GM19468 (cell line): ENCODE measurements at regions not wholly inside any gene's neighbourhood (a gene's known extent, or its start where the extent isn't known, plus 50 kb on each side); places are given as distances from the start of the nearest gene placed in this dataset.
"Not testable (repeated sequence)": the region's sequence is repeated elsewhere in the genome, so short reads cannot be mapped to it uniquely, and the experiment has no call there.

Experiments
- ATAC-seq: cut with Tn5 transposase; IDR thresholded peaks from one replicate; pipeline ENCODE4 v1.9.1; 2021; ENCODE audit warnings: mild to moderate bottlenecking, moderate library complexity, moderate number of reproducible peaks; ENCODE audit not compliant: unreplicated experiment; ENCODE audit errors: extremely low read depth

- ATAC-seq, result no peak
Observed at GRCh38 chr6:137545073-137545472, 50.9 kb upstream of the OLIG3 start.

DNA sequence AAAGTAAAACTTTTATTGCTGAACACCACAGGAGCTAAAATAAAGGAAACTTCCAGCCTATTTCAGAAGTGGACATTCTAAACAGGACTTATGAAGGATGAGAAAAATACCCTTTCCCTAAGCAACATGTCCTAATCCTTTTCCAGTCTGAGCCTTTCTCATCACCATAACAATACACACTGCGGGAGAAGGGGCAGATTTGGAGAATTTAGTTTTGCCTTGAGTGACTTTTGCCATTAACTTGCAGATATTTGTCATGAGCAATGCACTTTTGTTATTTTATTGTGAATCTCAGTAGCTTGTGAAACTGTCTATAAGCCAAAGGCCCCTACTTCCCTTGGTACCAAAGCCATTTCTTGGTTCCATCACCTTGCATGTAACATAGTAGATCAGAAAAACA lies 53.0 kb upstream of the OLIG3 start:
- no peak for ATAC-seq

DNA sequence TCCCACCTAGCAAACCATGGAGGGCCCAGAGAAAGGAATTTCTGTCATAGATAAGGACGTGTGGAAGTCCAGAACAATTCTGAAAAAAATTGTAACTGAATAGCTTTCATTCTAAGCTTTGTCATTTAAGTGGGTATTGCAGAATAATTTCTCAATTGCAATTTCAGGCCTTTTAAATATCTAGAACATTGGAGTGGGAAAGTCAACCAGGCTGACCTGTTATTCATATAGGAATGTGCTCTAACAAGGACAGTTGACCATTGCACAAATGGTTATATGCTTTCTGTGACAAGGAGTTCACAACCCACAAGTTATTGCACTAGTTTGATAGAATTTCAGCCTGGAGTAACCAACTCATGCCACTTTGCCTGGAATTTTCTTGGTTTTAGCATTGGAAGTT lies 53.4 kb upstream of the OLIG3 start:
- ATAC-seq, result no peak

- no peak for ATAC-seq
Observed at GRCh38 chr6:137549106-137549505, 54.9 kb upstream of the OLIG3 start.

DNA sequence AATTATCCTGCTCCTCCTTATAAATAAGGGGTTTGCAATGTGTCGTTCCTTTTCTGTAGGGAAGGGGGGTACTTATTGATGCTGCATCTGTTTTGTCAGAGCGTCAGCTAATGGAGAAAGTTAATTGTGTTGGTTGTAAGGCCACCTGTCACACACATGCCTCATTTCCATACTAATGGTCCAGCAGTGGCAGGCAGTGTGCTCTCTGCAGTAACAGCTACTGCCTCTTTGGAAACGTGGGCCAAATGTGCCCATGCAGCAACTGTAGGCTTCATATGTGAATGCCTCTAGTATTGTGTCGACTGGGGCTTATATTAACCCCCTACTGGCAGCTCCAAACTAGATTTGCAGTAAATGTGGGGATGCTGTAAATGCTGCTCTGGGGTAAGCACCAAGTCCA lies 56.3 kb upstream of the OLIG3 start:
- ATAC-seq, result no peak

DNA sequence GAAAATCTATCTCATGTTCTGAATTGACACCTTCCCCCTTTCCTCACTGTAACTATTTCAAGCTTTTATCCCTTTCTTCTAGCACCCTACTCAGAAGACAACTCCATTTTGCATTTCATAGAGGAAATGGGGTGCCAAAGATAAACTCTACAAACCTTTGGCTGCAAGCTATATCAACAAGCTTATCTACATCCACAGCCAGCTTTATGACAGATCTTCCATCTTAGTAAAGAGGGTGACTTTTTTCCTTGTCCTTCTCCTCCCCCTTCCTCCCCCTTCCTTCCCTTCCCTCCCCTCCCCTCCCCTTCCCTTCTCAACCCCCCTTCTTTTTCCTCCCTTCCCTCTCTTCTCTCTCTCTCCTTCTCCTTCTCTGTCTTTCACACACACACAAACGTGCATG lies 58.0 kb upstream of the OLIG3 start:
- ATAC-seq, result no peak

DNA sequence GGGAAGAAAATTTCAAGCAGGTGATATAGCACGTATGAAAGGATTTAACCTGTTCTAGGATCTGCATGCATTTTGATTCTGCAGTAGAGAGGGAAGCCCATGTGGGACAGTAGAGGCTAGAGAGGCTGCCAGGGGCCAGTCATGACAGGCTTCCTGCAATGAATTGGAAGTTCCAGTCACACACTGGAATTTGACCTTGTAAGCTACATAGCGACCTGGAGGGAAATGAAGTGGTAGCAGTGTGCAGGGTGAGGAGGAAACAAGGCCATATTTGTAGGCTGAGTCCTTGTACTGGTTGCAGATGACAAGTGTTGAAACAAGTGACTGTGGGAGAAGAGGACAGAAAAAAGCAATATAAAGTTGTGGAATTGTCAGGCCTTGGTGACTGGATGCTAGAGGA lies 58.6 kb upstream of the OLIG3 start:
- no peak for ATAC-seq

DNA sequence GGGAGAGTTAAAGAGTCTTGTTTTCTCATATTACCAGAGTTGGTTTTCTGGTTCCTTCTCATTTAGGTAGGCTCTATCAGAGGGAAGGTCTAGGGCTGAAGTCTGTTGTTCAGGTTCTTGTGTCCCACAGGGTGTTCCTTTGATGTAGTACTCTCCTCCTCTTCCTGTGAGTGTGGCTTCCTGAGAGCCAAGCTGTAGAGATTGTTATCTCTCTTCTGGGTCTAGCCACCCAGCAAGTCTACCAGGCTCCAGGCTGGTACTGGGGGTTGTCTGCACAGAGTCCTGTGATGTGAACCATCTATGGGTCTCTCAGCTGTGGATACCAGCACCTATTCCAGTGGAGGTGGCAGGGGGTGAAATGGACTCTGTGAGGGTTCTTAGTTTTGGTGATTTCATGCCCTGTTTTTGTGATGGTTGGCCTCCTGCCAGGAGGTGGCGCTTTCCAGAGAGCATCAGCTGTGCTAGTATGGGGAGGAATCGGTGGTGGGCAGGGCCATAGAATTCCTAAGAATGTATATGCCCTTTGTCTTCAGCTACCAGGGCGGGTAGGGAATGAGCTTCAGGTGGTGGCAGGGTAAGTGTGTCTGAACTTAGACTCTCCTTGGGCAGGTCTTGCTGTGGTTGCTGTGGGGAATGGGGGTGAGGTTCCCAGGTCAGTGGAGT lies 65.5 kb upstream of the OLIG3 start:
- not testable (repeated sequence) for ATAC-seq

- ATAC-seq, result no peak
Observed at GRCh38 chr6:137560184-137560563, 66.0 kb upstream of the OLIG3 start.

DNA sequence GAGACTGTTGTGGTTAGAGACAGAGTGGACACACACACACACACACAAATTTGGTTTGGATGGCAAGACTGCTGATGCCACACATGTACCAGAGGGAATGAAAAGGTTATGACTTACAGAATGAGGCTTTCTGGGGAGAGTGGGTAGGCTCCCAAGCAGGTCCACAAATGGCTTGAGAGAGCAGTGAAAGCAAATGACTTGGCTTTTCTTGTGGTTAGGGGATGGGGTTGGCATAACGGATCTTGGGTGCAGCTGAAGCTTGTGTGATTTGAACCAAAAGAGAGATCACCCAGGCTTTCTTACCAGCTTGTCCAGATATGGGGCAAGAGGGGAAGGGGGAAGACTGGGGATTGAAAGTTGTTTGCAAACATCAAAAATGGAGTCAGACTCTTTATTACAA lies 73.9 kb upstream of the OLIG3 start:
- ATAC-seq, result no peak

DNA sequence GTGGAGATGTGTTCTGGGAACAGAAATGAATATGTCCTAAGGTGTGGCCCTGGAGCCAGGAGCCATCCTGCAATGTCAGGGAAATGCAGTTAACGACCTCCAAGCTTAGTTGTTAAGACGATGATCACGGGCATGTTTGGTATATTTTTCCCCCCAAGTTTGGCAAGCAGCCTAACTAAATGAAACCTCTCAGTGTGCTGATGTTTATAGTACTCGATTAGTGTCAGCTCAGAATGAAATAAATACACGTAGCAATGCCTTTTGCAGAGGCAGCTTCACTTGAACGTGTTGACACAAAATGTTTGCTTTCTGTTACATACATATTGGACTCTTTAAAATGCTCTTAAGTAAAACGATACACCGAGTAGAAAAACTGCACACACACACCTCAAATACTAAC lies 76.2 kb upstream of the OLIG3 start:
- no peak for ATAC-seq

DNA sequence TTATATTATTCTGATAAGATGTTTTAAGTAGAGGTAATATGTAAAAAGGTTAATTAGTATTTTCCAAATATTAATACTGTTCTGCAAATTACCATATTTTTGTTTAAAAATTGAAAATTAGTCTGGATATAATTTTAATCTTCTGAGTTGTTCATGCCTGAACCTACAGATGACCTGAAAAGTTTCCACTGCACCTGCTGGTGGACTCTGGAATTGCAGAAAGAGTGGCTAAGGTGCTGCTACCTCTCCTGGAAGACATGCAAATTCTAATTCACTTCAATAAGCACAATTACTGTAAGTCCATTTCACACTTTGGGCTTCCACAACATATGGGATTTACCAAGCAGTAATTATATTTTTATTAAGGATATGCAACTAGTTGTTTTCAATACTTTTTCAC lies 77.7 kb upstream of the OLIG3 start:
- no peak for ATAC-seq

- no peak for ATAC-seq
Observed at GRCh38 chr6:137573739-137574138, 79.5 kb upstream of the OLIG3 start.

DNA sequence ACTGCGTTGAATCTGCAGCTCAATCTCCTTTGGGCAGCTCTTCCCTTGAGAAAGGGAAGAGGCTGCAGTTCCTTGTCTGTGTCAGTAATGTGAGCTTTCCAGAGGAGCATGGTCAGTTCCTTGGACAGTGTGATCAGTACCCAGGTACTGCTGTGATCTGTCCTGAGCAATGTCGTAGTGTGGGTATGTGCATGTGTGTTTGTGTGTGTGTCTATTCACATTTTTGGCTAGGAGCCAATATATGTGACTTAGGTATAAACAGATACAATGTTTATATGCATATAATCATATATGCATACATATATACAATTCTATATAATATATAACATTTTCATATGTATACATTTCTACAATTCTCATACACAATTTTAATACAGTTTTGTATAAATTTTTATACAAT lies 85.4 kb upstream of the OLIG3 start:
- no peak for ATAC-seq

DNA sequence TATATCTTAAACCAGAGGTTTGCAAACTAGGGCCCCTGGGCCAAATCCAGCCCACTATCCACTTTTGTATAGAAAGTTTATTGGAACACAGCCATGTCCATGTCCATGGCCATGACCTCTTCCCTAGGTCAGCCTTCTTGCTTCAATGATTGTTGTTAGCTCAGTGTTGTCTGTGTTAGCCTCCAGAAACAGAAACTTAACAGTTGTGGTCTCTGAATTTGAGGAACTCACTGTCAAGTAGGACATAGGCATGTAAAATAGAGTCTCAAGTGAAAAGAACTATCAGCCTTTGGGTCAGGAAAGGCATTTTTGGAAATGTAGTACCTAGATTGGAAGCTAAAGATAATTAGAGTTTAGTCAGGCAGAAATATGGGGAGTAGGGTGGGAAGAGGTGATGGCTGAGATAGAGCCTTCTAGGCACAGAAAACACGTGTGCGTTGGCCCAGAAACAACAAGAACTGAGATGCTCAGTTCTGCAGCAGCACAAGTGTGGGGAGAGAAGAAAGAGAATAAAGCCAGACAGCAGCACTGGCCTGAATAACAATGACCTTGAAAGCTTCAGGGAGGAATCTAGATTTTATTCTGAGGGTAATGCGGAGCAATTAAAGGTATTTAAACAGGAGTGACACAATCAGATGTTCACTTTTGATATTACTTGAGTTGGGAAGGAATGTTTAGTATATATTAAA lies 87.0 kb upstream of the OLIG3 start:
- no peak for ATAC-seq

GRCh38 chr6:137583519-137583918 lies 89.3 kb upstream of the OLIG3 start:
- ATAC-seq, result not testable (repeated sequence)

DNA sequence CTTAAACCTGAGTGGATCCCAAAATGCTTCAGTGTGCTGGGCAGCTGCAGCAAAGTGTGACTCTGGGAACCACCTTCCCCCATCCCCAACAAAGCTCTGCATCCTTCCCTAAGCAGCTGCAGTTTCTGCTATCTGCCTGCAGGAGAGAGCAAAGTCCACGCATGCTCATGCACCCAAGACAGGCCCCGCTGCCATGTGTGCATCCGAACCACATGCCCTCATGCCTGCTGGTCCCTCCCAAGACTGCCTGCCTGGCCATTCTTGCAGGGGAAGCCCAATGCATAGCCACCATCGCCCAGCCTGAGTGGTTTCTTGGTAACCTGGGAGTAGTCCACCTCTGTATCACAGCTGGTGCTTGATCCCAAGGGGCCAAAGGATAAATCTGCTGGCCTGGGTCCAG lies 94.3 kb upstream of the OLIG3 start:
- no peak for ATAC-seq

DNA sequence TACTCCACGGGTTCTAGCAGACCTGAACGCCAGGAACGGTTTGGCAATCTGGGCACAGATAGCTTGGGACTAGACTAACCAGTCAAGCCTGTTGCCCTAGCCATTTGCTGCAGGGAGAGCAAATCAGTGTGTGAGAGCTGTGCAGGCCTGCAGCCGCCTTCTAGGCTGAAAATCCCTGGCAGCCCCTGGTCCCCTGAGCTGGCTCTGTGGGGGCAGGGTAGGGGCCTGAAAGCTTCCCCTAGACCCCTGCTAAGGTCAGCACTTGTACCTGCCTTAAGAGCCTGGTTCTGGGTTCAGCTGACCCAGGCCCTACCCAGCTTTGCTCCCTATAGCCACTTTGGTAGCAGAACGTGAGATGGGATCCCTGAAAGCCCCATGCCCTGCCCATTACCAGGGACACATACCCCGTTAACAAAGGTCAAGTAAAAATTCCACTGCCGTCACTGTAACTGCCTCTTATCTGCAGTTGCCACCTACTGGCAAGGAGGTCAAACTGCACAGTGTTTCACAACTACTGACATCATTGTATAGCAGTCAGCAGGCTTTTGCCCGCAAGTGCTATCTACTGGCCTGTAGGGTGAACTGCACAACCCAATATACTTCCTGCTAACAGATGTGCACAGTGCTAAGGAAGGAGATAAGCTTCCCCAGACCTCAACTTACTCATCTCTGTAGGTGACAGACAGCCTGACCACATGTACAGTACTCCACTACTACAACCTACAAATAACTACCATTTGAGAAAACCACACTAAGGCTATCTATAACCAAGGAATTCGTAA lies 95.1 kb upstream of the OLIG3 start:
- peak; percentile 97 for ATAC-seq

DNA sequence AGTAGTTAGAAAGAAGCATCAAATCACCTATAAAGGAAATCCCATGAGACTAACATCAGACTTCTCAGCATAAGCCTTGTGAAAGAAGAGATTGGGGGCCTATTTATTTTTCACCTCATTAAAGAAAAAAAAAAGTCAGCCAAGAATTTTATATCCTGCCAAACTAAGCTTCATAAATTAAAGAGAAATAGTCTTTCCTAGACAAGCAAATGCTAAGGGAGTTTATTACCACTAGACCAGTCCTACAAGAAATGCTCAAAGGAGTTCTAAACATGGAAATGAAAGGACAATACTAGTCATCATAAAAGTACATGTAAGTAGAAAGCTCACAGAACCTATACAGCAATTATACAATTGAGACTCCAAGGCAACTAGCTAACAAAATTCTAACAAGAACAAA lies 96.5 kb upstream of the OLIG3 start:
- ATAC-seq, result no peak

GRCh38 chr6:137601471-137601870 lies 107.3 kb upstream of the OLIG3 start:
- no peak for ATAC-seq
